Tibial artery (tissue), 4 donors: ENCODE measurements at regions not wholly inside any gene's neighbourhood (a gene's known extent, or its start where the extent isn't known, plus 50 kb on each side); places are given as distances from the start of the nearest gene placed in this dataset.

Experiments used
- DNase-seq, 2 donors: peaks; one replicate each; pipeline ENCODE4 v3.0.0-alpha.2; 2019
- H3K27ac ChIP-seq, 2 donors: fragments of 200-600 bp; sonication (generic) in 1 of 2; 1 replicate in 1 of 2; 2 replicates in 1 of 2; pipeline ENCODE4 v1.5.1; 2018 to 2019; ENCODE audit warnings: mild to moderate bottlenecking in 1 of 2
- H3K27me3 ChIP-seq, 2 donors: fragments of 200-600 bp; sonication (generic) in 1 of 2; one replicate each; pipeline versions ENCODE4 v1.5.1 to v1.6.0; 2016 to 2019
- H3K36me3 ChIP-seq, 3 donors: fragments of 200-600 bp; sonication (generic) in 2 of 3; one replicate each; pipeline ENCODE4 v1.5.1; 2016 to 2019; ENCODE audit warnings: mild to moderate bottlenecking in 2 of 3
- H3K4me1 ChIP-seq, 4 donors: fragments of 200-600 bp; sonication (generic) in 2 of 4; 1 replicate in 3 of 4; 2 replicates in 1 of 4; pipeline ENCODE4 v1.5.1; 2016 to 2019
- H3K4me3 ChIP-seq, 2 donors: fragments of 200-600 bp; sonication (generic) in 1 of 2; 1 replicate in 1 of 2; 2 replicates in 1 of 2; pipeline ENCODE4 v1.5.1; 2018 to 2019; ENCODE audit warnings: mild to moderate bottlenecking in 2 of 2
- H3K9me3 ChIP-seq, 3 donors: fragments of 200-600 bp; sonication (generic) in 1 of 3; one replicate each; pipeline ENCODE4 v1.5.1; 2016 to 2019
- intact Hi-C: fragments of 100-400 bp; cut with DNase I; formaldehyde crosslinking; loops from one replicate; pipeline ENCODE4 v1.15.0; 2023; ENCODE audit warnings: low total_unique reads
- TF ChIP-seq, protein P1 (sequence below), 2 experiments: fragments of 200-600 bp in 1 of 2; fragments of 450-650 bp in 1 of 2; IDR thresholded peaks; one replicate each; pipeline ENCODE4 v1.5.1; 2017 to 2019; ENCODE audit warnings: antibody characterized with exemption in 2 of 2, mild to moderate bottlenecking in 1 of 2, moderate library complexity in 1 of 2

DNA sequence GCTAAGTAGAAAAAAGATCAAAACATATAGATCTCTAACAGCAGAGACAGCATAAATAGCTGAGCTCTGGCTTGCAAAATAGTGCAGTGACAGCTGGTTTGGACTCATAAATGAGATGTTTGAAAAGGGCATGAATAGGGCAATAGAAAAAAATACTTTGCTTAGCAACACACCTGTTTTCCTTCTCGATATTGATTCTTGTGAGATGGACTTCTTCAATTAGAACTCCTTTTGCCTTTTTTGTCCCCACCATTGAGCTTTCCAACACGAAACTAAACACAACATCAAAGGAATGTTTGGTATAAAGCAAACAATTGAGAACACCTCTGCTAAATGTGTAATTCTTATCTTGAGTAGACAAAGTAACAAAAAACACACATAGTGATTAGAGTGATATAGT lies 726.3 kb downstream of the RAPGEF2 start:
- no peaks in the 10 kb centered on the region for H3K36me3 ChIP-seq
- DNase-seq, result no peak
- TF ChIP-seq, protein P1, sequence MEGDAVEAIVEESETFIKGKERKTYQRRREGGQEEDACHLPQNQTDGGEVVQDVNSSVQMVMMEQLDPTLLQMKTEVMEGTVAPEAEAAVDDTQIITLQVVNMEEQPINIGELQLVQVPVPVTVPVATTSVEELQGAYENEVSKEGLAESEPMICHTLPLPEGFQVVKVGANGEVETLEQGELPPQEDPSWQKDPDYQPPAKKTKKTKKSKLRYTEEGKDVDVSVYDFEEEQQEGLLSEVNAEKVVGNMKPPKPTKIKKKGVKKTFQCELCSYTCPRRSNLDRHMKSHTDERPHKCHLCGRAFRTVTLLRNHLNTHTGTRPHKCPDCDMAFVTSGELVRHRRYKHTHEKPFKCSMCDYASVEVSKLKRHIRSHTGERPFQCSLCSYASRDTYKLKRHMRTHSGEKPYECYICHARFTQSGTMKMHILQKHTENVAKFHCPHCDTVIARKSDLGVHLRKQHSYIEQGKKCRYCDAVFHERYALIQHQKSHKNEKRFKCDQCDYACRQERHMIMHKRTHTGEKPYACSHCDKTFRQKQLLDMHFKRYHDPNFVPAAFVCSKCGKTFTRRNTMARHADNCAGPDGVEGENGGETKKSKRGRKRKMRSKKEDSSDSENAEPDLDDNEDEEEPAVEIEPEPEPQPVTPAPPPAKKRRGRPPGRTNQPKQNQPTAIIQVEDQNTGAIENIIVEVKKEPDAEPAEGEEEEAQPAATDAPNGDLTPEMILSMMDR (IDR thresholded peaks at IDR 0.05), result no peak
- no peak overlapping the region for H3K4me3 ChIP-seq
- H3K27me3 ChIP-seq, result no peaks in the 10 kb centered on the region
- intact Hi-C loops, result no loop called here
- no peaks in the 10 kb centered on the region for H3K4me1 ChIP-seq
- H3K9me3 ChIP-seq, result no peaks in the 10 kb centered on the region
- no peak overlapping the region for H3K27ac ChIP-seq

GRCh38 chr4:159837071-159837470 lies 734.2 kb downstream of the RAPGEF2 start:
- Histone ChIP-seq H3K4me1 (no peaks in the 10 kb centered on the region), H3K36me3 (no peaks in the 10 kb centered on the region), H3K9me3 (no peaks in the 10 kb centered on the region), H3K4me3 (no peak overlapping the region), H3K27ac (no peak overlapping the region), H3K27me3 (no peaks in the 10 kb centered on the region)
- intact Hi-C loops, result no loop called here
- TF ChIP-seq, protein P1 (IDR thresholded peaks at IDR 0.05), result no peak
- DNase-seq, result no peak

- Histone ChIP-seq H3K27me3 (no peaks in the 10 kb centered on the region), H3K36me3 (no peaks in the 10 kb centered on the region), H3K4me3 (no peak overlapping the region), H3K9me3 (no peaks in the 10 kb centered on the region), H3K27ac (no peak overlapping the region), H3K4me1 (no peaks in the 10 kb centered on the region)
- TF ChIP-seq, protein P1 (IDR thresholded peaks at IDR 0.05), result no peak
- DNase-seq, result no peak
- intact Hi-C loops, result no loop called here
Measured at GRCh38 chr4:159855731-159856130, 752.9 kb downstream of the RAPGEF2 start.

DNA sequence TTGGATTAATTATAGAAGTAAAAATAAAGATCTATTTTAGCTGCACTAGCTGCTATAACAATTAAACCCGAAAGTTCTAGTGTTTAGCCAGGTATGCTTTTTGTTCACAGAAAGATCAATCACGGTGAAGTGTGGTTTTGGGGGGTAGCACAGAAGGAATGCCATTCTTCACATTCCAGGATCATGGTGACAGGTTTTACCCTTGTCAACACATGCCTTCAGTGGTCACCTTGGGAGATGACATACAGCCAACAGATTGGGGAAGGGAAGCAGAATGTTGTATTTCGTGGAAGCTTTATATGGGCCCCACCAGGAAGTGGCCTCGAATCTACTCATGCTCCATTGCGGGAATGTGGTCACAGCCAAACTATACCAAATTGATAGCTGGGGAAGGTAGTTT lies 753.6 kb downstream of the RAPGEF2 start:
- intact Hi-C loops, result no loop called here
- Histone ChIP-seq H3K4me3 (no peak overlapping the region), H3K4me1 (no peaks in the 10 kb centered on the region), H3K36me3 (no peaks in the 10 kb centered on the region), H3K9me3 (no peaks in the 10 kb centered on the region), H3K27me3 (no peaks in the 10 kb centered on the region), H3K27ac (no peak overlapping the region)
- TF ChIP-seq, protein P1 (IDR thresholded peaks at IDR 0.05), result no peak
- no peak for DNase-seq

- no peaks in the 10 kb centered on the region for H3K27me3 ChIP-seq
- H3K36me3 ChIP-seq, result no peaks in the 10 kb centered on the region
- no peak overlapping the region for H3K27ac ChIP-seq
- H3K9me3 ChIP-seq, result no peaks in the 10 kb centered on the region
- DNase-seq, result no peak
- no peaks in the 10 kb centered on the region for H3K4me1 ChIP-seq
- intact Hi-C loops, result no loop called here
- H3K4me3 ChIP-seq, result no peak overlapping the region
- TF ChIP-seq, protein P1 (IDR thresholded peaks at IDR 0.05), result no peak
Measured at GRCh38 chr4:159859656-159860148, 756.8 kb downstream of the RAPGEF2 start.

GRCh38 chr4:159860945-159861344 lies 758.1 kb downstream of the RAPGEF2 start:
- no peak for DNase-seq
- intact Hi-C loops, result no loop called here
- H3K4me1 ChIP-seq, result no peaks in the 10 kb centered on the region

More at GRCh38 chr4:159860945-159861344, 758.1 kb downstream of the RAPGEF2 start:
- Histone ChIP-seq H3K27me3 (no peaks in the 10 kb centered on the region), H3K27ac (no peak overlapping the region), H3K4me3 (no peak overlapping the region), H3K9me3 (no peaks in the 10 kb centered on the region), H3K36me3 (no peaks in the 10 kb centered on the region)
- TF ChIP-seq, protein P1 (IDR thresholded peaks at IDR 0.05), result no peak
